ENCODE measurements at regions not wholly inside any gene's neighbourhood (a gene's known extent, or its start where the extent isn't known, plus 50 kb on each side); places are given as distances from the start of the nearest gene placed in this dataset.

GRCh38 chr3:154779571-154779970, 300.5 kb upstream of the MME start:
- Histone ChIP-seq H3K9me2 (replicated peaks; ENCODE audit: low read depth, low read length) (no peaks in the 10 kb centered on the region), H3K4me1 (ENCODE audit: insufficient read depth, low read length, poor library complexity, severe bottlenecking) (no peaks in the 10 kb centered on the region), H3K4me3 (ENCODE audit: low read length, poor library complexity, severe bottlenecking) (no peak overlapping the region), H3F3A (ENCODE audit: low read depth) (no peaks in the 10 kb centered on the region), H3K9ac (ENCODE audit: low read depth, low read length, poor library complexity, severe bottlenecking) (no peak overlapping the region), H3K79me2 (ENCODE audit: insufficient read depth, low read length) (no peaks in the 10 kb centered on the region), H3K27me3 (ENCODE audit: insufficient read depth, low read length, poor library complexity, severe bottlenecking) (no peaks in the 10 kb centered on the region), H3K9me3 (ENCODE audit: insufficient read depth, low read depth, low read length) (no peaks in the 10 kb centered on the region), H2AFZ (ENCODE audit: low read length) (no peak overlapping the region), H4K20me1 (ENCODE audit: insufficient read depth, low read length, poor library complexity, severe bottlenecking) (no peaks in the 10 kb centered on the region), H3K4me2 (ENCODE audit: low read depth, low read length, poor library complexity, severe bottlenecking) (no peak overlapping the region), H3K36me3 (ENCODE audit: insufficient read depth, low read length) (no peaks in the 10 kb centered on the region)
- TF ChIP-seq EZH2phosphoT487 (IDR thresholded peaks at IDR 0.05; ENCODE audit: borderline replicate concordance) (no peak), CTCF (conservative IDR thresholded peaks at IDR 0.05; ENCODE audit: low read length) (no peak)

- Histone ChIP-seq H3K79me2 (ENCODE audit: insufficient read depth, low read length) (no peaks in the 10 kb centered on the region), H3K36me3 (ENCODE audit: insufficient read depth, low read length) (no peaks in the 10 kb centered on the region), H3K9me3 (ENCODE audit: insufficient read depth, low read depth, low read length) (no peaks in the 10 kb centered on the region), H3K4me3 (ENCODE audit: low read length, poor library complexity, severe bottlenecking) (no peak overlapping the region), H3K4me2 (ENCODE audit: low read depth, low read length, poor library complexity, severe bottlenecking) (no peak overlapping the region), H3F3A (ENCODE audit: low read depth) (no peaks in the 10 kb centered on the region), H3K9ac (ENCODE audit: low read depth, low read length, poor library complexity, severe bottlenecking) (no peak overlapping the region), H4K20me1 (ENCODE audit: insufficient read depth, low read length, poor library complexity, severe bottlenecking) (no peaks in the 10 kb centered on the region), H3K4me1 (ENCODE audit: insufficient read depth, low read length, poor library complexity, severe bottlenecking) (no peaks in the 10 kb centered on the region), H3K27me3 (ENCODE audit: insufficient read depth, low read length, poor library complexity, severe bottlenecking) (no peaks in the 10 kb centered on the region), H3K9me2 (replicated peaks; ENCODE audit: low read depth, low read length) (no peaks in the 10 kb centered on the region), H2AFZ (ENCODE audit: low read length) (no peak overlapping the region)
- TF ChIP-seq CTCF (conservative IDR thresholded peaks at IDR 0.05; ENCODE audit: low read length) (no peak), EZH2phosphoT487 (IDR thresholded peaks at IDR 0.05; ENCODE audit: borderline replicate concordance) (no peak)
These were observed 302.1 kb upstream of the MME start for GRCh38 chr3:154778057-154778456.

DNA sequence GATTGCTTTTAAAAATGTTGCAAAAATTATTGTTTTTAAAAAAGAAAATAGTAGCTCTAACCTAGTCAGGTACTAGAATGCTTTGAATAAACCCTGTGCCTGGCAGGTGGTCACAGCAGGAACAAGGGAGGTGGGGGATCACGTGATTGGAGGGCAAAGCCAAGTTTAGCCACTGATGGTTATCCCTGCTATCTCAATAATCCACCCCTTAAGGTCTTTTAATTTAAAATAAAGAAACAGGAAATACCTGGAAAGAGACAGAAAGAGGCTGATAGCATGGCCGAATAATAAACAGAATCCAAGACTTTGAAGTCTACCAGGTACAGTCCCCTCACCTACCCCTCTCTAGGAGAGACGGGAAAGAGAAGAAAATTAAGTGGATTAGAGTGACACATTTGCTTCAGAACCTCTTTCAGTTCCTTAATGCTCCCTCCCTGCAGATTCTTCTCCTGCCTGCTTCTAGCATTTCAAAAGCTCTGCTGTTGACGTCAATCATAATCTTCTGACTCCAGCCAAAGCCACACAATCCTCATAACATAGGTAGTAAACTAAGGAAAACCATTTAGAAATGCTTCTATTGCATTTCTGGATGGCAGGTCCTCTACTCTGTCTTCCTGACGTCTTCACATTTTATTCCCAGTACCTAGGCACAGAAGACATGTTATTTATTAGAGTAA, 303.4 kb upstream of the MME start:
- H3K9me2 ChIP-seq (replicated peaks; ENCODE audit: low read depth, low read length): no peaks in the 10 kb centered on the region
- no peaks in the 10 kb centered on the region for H3K9me3 ChIP-seq (ENCODE audit: insufficient read depth, low read depth, low read length)
- H3K27me3 ChIP-seq (ENCODE audit: insufficient read depth, low read length, poor library complexity, severe bottlenecking): no peaks in the 10 kb centered on the region
- no peak overlapping the region for H3K4me3 ChIP-seq (ENCODE audit: low read length, poor library complexity, severe bottlenecking)
- no peaks in the 10 kb centered on the region for H3F3A ChIP-seq (ENCODE audit: low read depth)
- no peaks in the 10 kb centered on the region for H3K36me3 ChIP-seq (ENCODE audit: insufficient read depth, low read length)
- H3K9ac ChIP-seq (ENCODE audit: low read depth, low read length, poor library complexity, severe bottlenecking): no peak overlapping the region
- TF ChIP-seq EZH2phosphoT487 (IDR thresholded peaks at IDR 0.05; ENCODE audit: borderline replicate concordance): no peak
- no peak for TF ChIP-seq CTCF (conservative IDR thresholded peaks at IDR 0.05; ENCODE audit: low read length)
- no peaks in the 10 kb centered on the region for H3K4me1 ChIP-seq (ENCODE audit: insufficient read depth, low read length, poor library complexity, severe bottlenecking)
- H4K20me1 ChIP-seq (ENCODE audit: insufficient read depth, low read length, poor library complexity, severe bottlenecking): no peaks in the 10 kb centered on the region
- H2AFZ ChIP-seq (ENCODE audit: low read length): no peak overlapping the region
- H3K4me2 ChIP-seq (ENCODE audit: low read depth, low read length, poor library complexity, severe bottlenecking): no peak overlapping the region
- no peaks in the 10 kb centered on the region for H3K79me2 ChIP-seq (ENCODE audit: insufficient read depth, low read length)
